ENCODE measurements at regions not wholly inside any gene's neighbourhood (a gene's known extent, or its start where the extent isn't known, plus 50 kb on each side); places are given as distances from the start of the nearest gene placed in this dataset. TPM values are rescaled to one million over a fixed set of nuclear protein-coding genes. Genes with fewer than 3 reads are reported as not detected.

GRCh38 chrX:6279277-6279909 lies 50.7 kb upstream of the NLGN4X start:
- H3K27ac ChIP-seq (replicated peaks): no peak overlapping the region
- DNase-seq (ENCODE audit: low read depth in 1 of 2, low spot score in 1 of 2): no peak
- no peak overlapping the region for H3K4me3 ChIP-seq (replicated peaks; ENCODE audit: insufficient read depth, low read length)
- no peaks in the 10 kb centered on the region for H3K27me3 ChIP-seq (ENCODE audit: insufficient read depth, poor library complexity, severe bottlenecking)
- TF ChIP-seq GABPA (IDR thresholded peaks at IDR 0.05; ENCODE audit: low read depth) (no peak), POLR2AphosphoS5 (IDR thresholded peaks at IDR 0.05; ENCODE audit: low read depth) (no peak), SPI1 (IDR thresholded peaks at IDR 0.05; ENCODE audit: borderline replicate concordance, low read depth) (no peak), CTCF (IDR thresholded peaks at IDR 0.05; ENCODE audit: insufficient read depth, low read length) (no peak), REST (IDR thresholded peaks at IDR 0.05; ENCODE audit: insufficient replicate concordance, low read depth) (no peak)

Small RNA genes in the stretch of these regions (microRNA-seq; reads per million reads assigned to microRNA genes)
- not detected for gene MIR4770

All from HL-60 (cell line).